GM12878 (cell line): ENCODE measurements at regions not wholly inside any gene's neighbourhood (a gene's known extent, or its start where the extent isn't known, plus 50 kb on each side); places are given as distances from the start of the nearest gene placed in this dataset.

Experiments
- ATAC-seq: fragments of 200-7000 bp; cut with Tn5 transposase; 3 replicates; pipeline ENCODE4 v1.9.1; 2020; ENCODE audit warnings: mild to moderate bottlenecking, moderate library complexity
- BruUV-seq: library from RNA; stranded (reverse); fragments of 400-500 nt; replicated peaks from 2 replicates; lab custom pipeline; 2021; lab: Mats Ljungman, UMichigan
- CTCF ChIA-PET: fragments of 300-600 bp; sonication (Branson Sonifier 250); formaldehyde crosslinking; extraction: SDS; loops from one replicate; lab custom pipeline; 2021; ENCODE audit warnings: inconsistent platforms; lab: Yijun Ruan, JAX
- POLR2A ChIA-PET: fragments of 350-600 bp; formaldehyde crosslinking; extraction: SDS; loops from one replicate; lab custom pipeline; 2021; ENCODE audit warnings: inconsistent platforms; lab: Charles Lee
- RAD21 ChIA-PET: fragments of 300-600 bp; sonication (Branson Sonifier 250); formaldehyde crosslinking; loops from one replicate; lab custom pipeline; 2023; ENCODE audit warnings: antibody characterized with exemption; ENCODE audit not compliant: unreplicated experiment; lab: Charles Lee
- SMC1A ChIA-PET: fragments of 300-600 bp; sonication (Branson Sonifier 250); formaldehyde crosslinking; loops from one replicate; lab custom pipeline; 2023; ENCODE audit not compliant: unreplicated experiment, uncharacterized antibody; lab: Charles Lee
- DNase-seq: peaks from one replicate; pipeline ENCODE4 v3.0.0-alpha.2; 2011; ENCODE audit warnings: low read depth, low spot score
- FAIRE-seq: peaks from 3 replicates; lab custom pipeline; 2011; peaks lifted over from hg19 to GRCh38; lab: Jason Lieb, UNC
- H2AFZ ChIP-seq: 2 replicates; pipeline ENCODE4 v1.6.0; 2011; ENCODE audit warnings: low read depth, low read length, control low read depth; ENCODE audit not compliant: control insufficient read depth
- H3K27ac ChIP-seq: 2 replicates; pipeline ENCODE4 v1.5.1; 2011; ENCODE audit warnings: control low read depth; ENCODE audit not compliant: control insufficient read depth, insufficient read depth
- H3K27me3 ChIP-seq, 2 experiments: replicated peaks in 1 of 2; 2 replicates each; pipeline versions ENCODE4 v1.6.0 to v1.6.1; 2011; ENCODE audit warnings: low read length in 1 of 2; ENCODE audit not compliant: control insufficient read depth in 2 of 2, insufficient read depth in 2 of 2
- H3K36me3 ChIP-seq, 2 experiments: 2 replicates each; pipeline ENCODE4 v1.5.1; 2011; ENCODE audit warnings: low read length in 1 of 2; ENCODE audit not compliant: control insufficient read depth in 2 of 2, insufficient read depth in 2 of 2
- H3K4me1 ChIP-seq: 2 replicates; pipeline ENCODE4 v1.6.1; 2011; ENCODE audit warnings: mild to moderate bottlenecking, low read length, moderate library complexity, mixed read lengths; ENCODE audit not compliant: control insufficient read depth, insufficient read depth
- H3K4me2 ChIP-seq: 2 replicates; pipeline ENCODE4 v1.6.0; 2011; ENCODE audit warnings: control low read depth; ENCODE audit not compliant: control insufficient read depth, insufficient read depth
- H3K4me3 ChIP-seq: fragments of 200-600 bp; sonication (generic); 2 replicates; pipeline ENCODE4 v1.5.1; 2016
- H3K79me2 ChIP-seq: 2 replicates; pipeline ENCODE4 v1.6.0; 2011; ENCODE audit warnings: low read length; ENCODE audit not compliant: control insufficient read depth, insufficient read depth
- H3K9ac ChIP-seq: 2 replicates; pipeline ENCODE4 v1.8.0; 2011; ENCODE audit warnings: low read length, control low read depth, mixed read lengths; ENCODE audit not compliant: control insufficient read depth, insufficient read depth
- H3K9me3 ChIP-seq: replicated peaks from 3 replicates; pipeline ENCODE4 v1.5.1; 2011; ENCODE audit warnings: mild to moderate bottlenecking, low read length; ENCODE audit not compliant: control insufficient read depth, insufficient read depth
- H4K20me1 ChIP-seq: 2 replicates; pipeline ENCODE4 v1.6.0; 2011; ENCODE audit not compliant: control insufficient read depth, insufficient read depth
- CBX5 ChIP-seq: sonication (generic); IDR thresholded peaks from 2 replicates; pipeline ENCODE4 v1.6.1; 2016; ENCODE audit warnings: low read depth, moderate library complexity, mild to moderate bottlenecking, inconsistent platforms
- ELK1 ChIP-seq: IDR thresholded peaks from 2 replicates; pipeline ENCODE4 v1.6.1; 2012; ENCODE audit warnings: low read depth, low read length, improper control_type of control experiment
- PAX8 ChIP-seq: fragments of 450-650 bp; IDR thresholded peaks from 2 replicates; pipeline ENCODE4 v1.6.1; 2017; ENCODE audit warnings: mild to moderate bottlenecking, moderate library complexity
- WGBS: methylation state at CpG from one replicate; pipeline ENCODE4 v1.1.6; 2016; ENCODE audit warnings: low lambda C conversion rate; ENCODE audit not compliant: insufficient replicate concordance, insufficient coverage; ENCODE audit errors: missing lambda C conversion rate; 5-methylcytosine and 5-hydroxymethylcytosine counted together
- in situ Hi-C: fragments of 300-500 bp; cut with MboI; formaldehyde crosslinking; loops from 9 replicates; pipeline ENCODE4 v1.14.3; 2018; ENCODE audit warnings: mixed read lengths
- intact Hi-C: fragments of 100-400 bp; cut with micrococcal nuclease; formaldehyde crosslinking; loops from one replicate; pipeline ENCODE4 v1.14.2; 2022; ENCODE audit not compliant: unreplicated experiment
- TF ChIP-seq, protein P1 (sequence below): fragments of 450-650 bp; IDR thresholded peaks from 2 replicates; pipeline ENCODE4 v1.6.1; 2017; ENCODE audit warnings: mild to moderate bottlenecking, moderate library complexity

DNA sequence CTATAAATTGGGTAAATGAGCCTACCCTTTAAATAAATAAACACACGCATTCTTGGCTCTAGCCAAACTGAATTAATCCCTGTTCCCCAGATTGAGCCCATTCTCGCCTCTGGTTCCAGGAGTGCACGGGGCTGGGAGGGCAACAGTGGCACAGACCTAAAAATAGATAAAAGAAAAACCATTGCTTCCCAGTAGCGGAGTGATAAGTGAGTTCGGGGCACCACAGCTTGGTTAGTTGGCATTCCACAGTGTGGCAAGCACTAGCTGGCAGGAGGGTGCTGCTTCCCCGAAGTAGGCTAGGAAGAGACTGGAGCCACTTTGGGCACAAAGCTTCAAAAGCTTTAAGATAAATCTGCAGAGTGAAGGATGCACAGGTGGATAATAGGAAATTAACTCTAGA, 322.2 kb upstream of the SGCD start:
- intact Hi-C loops (no loop called here), in situ Hi-C loops (no loop called here)
- BruUV-seq: no TSS peak
- ChIA-PET CTCF (no interaction called here), POLR2A (no interaction called here), SMC1A (no interaction called here), RAD21 (no interaction called here)
- no peaks in the 10 kb centered on the region for H3K9me3 ChIP-seq
- TF ChIP-seq CBX5 (no peak), PAX8 (no peak), ELK1 (no peak)
- TF ChIP-seq, protein P1, sequence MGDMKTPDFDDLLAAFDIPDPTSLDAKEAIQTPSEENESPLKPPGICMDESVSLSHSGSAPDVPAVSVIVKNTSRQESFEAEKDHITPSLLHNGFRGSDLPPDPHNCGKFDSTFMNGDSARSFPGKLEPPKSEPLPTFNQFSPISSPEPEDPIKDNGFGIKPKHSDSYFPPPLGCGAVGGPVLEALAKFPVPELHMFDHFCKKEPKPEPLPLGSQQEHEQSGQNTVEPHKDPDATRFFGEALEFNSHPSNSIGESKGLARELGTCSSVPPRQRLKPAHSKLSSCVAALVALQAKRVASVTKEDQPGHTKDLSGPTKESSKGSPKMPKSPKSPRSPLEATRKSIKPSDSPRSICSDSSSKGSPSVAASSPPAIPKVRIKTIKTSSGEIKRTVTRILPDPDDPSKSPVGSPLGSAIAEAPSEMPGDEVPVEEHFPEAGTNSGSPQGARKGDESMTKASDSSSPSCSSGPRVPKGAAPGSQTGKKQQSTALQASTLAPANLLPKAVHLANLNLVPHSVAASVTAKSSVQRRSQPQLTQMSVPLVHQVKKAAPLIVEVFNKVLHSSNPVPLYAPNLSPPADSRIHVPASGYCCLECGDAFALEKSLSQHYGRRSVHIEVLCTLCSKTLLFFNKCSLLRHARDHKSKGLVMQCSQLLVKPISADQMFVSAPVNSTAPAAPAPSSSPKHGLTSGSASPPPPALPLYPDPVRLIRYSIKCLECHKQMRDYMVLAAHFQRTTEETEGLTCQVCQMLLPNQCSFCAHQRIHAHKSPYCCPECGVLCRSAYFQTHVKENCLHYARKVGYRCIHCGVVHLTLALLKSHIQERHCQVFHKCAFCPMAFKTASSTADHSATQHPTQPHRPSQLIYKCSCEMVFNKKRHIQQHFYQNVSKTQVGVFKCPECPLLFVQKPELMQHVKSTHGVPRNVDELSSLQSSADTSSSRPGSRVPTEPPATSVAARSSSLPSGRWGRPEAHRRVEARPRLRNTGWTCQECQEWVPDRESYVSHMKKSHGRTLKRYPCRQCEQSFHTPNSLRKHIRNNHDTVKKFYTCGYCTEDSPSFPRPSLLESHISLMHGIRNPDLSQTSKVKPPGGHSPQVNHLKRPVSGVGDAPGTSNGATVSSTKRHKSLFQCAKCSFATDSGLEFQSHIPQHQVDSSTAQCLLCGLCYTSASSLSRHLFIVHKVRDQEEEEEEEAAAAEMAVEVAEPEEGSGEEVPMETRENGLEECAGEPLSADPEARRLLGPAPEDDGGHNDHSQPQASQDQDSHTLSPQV: no peak
- H3K79me2 ChIP-seq: no peaks in the 10 kb centered on the region
- ATAC-seq (no peak), DNase-seq (no peak), FAIRE-seq (no peak)
- H3K4me1 ChIP-seq: no peaks in the 10 kb centered on the region
- no peaks in the 10 kb centered on the region for H3K36me3 ChIP-seq
- WGBS: 7% methylated on average over 6 of the region's 6 CpGs
- H3K27me3 ChIP-seq: no peaks in the 10 kb centered on the region
- H3K27ac ChIP-seq: no peak overlapping the region
- no peak overlapping the region for H3K9ac ChIP-seq
- no peak overlapping the region for H2AFZ ChIP-seq
- H3K4me2 ChIP-seq: no peak overlapping the region
- H4K20me1 ChIP-seq: no peaks in the 10 kb centered on the region
- no peak overlapping the region for H3K4me3 ChIP-seq
